Vagina (tissue), 2 donors: ENCODE measurements at regions not wholly inside any gene's neighbourhood (a gene's known extent, or its start where the extent isn't known, plus 50 kb on each side); places are given as distances from the start of the nearest gene placed in this dataset.

ENCODE experiments used
- DNase-seq, 2 donors: peaks; one replicate each; pipeline ENCODE4 v3.0.0-alpha.2; 2017; ENCODE audit errors: extremely low spot score in 2 of 2
- H3K27ac ChIP-seq: fragments of 200-600 bp; sonication (generic); one replicate; pipeline ENCODE4 v1.5.1; 2019
- H3K27me3 ChIP-seq: fragments of 200-600 bp; sonication (generic); one replicate; pipeline ENCODE4 v1.5.1; 2019
- H3K36me3 ChIP-seq, 2 donors: fragments of 200-600 bp; sonication (generic); one replicate each; pipeline ENCODE4 v1.5.1; 2017 to 2019
- H3K4me1 ChIP-seq: fragments of 200-600 bp; sonication (generic); one replicate; pipeline ENCODE4 v1.5.1; 2019
- H3K4me3 ChIP-seq, 2 donors: fragments of 200-600 bp; sonication (generic); 1 replicate in 1 of 2; 2 replicates in 1 of 2; pipeline ENCODE4 v1.5.1; 2016 to 2019
- H3K9me3 ChIP-seq: fragments of 200-600 bp; sonication (generic); one replicate; pipeline ENCODE4 v1.5.1; 2019
- POLR2A ChIP-seq, 2 donors: fragments of 450-650 bp; IDR thresholded peaks; one replicate each; pipeline ENCODE4 v1.6.1; 2017; ENCODE audit warnings: antibody characterized with exemption in 2 of 2, mild to moderate bottlenecking in 2 of 2, moderate library complexity in 2 of 2
- POLR2AphosphoS5 ChIP-seq, 2 donors: sonication (generic); formaldehyde crosslinking; IDR thresholded peaks; one replicate each; pipeline ENCODE4 v1.9.0; 2017; ENCODE audit warnings: antibody characterized with exemption in 2 of 2, mild to moderate bottlenecking in 2 of 2, low read depth in 1 of 2; ENCODE audit not compliant: insufficient read depth in 1 of 2
- intact Hi-C: fragments of 100-400 bp; cut with DNase I; formaldehyde crosslinking; loops from one replicate; pipeline ENCODE4 v1.15.1; 2023
- TF ChIP-seq, protein P1 (sequence below), 3 experiments: fragments of 450-650 bp in 2 of 3; fragments of 200-600 bp in 1 of 3; sonication (generic) in 1 of 3; IDR thresholded peaks; one replicate each; pipeline ENCODE4 v1.5.1; 2017 to 2019; ENCODE audit warnings: antibody characterized with exemption in 3 of 3, mild to moderate bottlenecking in 2 of 3, moderate library complexity in 2 of 3

DNA sequence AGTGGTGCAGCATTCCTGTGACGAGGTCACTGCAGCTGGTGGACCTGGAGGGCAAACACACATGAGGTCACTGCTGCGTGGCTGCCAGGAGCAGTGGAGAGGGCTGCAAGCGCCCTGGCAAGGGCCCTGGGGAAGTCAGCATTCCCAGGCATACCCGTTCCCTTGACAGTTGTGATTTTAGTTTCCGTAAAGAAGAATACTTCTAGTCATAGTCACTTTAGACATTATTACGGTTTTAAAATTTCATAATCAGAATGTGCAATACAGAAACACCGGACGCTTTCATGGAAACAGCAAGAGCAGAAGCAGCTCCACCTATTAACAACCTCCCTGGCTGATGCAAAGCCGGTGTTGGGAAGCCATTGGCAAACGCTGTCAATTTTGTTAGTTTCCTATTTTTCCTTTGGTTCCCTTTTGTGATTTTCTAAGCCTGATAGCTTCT, 129.8 kb downstream of the GADD45G start:
- TF ChIP-seq POLR2A (IDR thresholded peaks at IDR 0.05) (no peak), POLR2AphosphoS5 (IDR thresholded peaks at IDR 0.05; ENCODE audit: insufficient read depth in 1 of 2, low read depth in 1 of 2) (no peak)
- TF ChIP-seq, protein P1, sequence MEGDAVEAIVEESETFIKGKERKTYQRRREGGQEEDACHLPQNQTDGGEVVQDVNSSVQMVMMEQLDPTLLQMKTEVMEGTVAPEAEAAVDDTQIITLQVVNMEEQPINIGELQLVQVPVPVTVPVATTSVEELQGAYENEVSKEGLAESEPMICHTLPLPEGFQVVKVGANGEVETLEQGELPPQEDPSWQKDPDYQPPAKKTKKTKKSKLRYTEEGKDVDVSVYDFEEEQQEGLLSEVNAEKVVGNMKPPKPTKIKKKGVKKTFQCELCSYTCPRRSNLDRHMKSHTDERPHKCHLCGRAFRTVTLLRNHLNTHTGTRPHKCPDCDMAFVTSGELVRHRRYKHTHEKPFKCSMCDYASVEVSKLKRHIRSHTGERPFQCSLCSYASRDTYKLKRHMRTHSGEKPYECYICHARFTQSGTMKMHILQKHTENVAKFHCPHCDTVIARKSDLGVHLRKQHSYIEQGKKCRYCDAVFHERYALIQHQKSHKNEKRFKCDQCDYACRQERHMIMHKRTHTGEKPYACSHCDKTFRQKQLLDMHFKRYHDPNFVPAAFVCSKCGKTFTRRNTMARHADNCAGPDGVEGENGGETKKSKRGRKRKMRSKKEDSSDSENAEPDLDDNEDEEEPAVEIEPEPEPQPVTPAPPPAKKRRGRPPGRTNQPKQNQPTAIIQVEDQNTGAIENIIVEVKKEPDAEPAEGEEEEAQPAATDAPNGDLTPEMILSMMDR (IDR thresholded peaks at IDR 0.05) = no peak
- intact Hi-C loops = no loop called here

DNA sequence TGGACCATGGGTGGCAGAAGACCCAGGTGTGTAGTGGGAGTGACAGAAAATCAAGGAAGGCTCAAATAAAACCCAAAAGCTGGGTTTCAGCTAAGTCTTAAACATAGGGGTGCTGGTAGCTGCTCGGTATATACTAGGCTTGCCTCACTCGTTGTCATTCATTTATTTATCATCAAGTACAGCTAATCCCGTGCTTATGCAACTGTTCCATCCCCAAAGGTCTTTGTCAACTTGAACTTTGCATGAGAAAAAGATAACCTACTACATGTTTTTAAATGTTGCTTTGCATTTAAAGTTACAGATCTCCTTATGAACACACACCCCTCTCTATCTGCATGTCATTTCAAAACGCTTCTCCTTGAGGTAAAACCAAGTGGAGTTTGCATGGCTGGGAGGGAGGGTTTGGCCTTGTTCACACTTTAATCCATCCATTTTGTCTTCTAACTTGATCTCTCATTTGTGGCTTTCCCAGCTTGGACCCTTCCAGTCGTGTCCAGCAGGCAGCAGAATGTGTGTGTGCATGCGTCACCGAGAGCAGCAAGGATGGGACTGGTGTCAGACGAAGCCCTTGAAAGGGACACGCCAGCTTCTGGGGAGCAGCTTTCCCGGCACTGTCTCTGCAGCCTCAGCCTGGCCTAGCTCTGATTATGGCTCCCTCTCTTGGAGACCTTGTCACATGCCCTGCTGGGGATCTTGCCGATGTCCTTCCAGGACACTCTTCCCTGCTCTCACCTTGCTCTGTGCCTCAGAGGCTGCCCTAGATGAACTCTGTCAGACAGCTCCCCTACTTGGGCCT, 133.5 kb downstream of the GADD45G start:
- no peak overlapping the region for H3K27ac ChIP-seq

More for the DNA sequence above, 129.8 kb downstream of the GADD45G start:
- no peak overlapping the region for H3K4me3 ChIP-seq
- H3K27ac ChIP-seq = no peak overlapping the region
- no peak for DNase-seq
- no peaks in the 10 kb centered on the region for H3K36me3 ChIP-seq
- no peaks in the 10 kb centered on the region for H3K9me3 ChIP-seq
- H3K4me1 ChIP-seq = peaks cover 8% of the 10 kb centered on the region
- no peaks in the 10 kb centered on the region for H3K27me3 ChIP-seq

DNA sequence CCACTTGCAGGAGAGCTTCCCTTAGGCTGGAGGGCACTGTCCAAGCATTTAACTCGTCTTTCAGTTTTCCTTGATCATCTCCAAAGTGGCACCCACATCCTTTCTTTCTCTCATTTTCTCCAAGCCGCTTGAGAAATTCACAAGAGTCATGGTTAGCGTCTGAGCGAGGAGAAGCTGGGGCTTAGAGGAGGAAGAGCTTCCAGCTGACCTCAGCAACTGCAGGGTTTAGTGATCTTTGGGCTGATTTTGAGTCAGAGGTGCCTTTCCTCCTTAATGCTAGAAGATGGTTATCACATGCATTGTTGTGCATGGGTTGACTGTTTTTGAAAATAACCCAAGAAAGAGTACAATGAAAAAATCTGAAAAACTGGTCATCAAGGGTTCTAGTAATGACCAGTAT, 134.7 kb downstream of the GADD45G start:
- Histone ChIP-seq H3K27me3 (no peaks in the 10 kb centered on the region), H3K4me1 (no peaks in the 10 kb centered on the region), H3K36me3 (no peaks in the 10 kb centered on the region), H3K4me3 (no peak overlapping the region), H3K27ac (no peak overlapping the region), H3K9me3 (no peaks in the 10 kb centered on the region)
- no peak for DNase-seq
- intact Hi-C loops = no loop called here
- TF ChIP-seq, protein P1 (IDR thresholded peaks at IDR 0.05) = no peak
- no peak for TF ChIP-seq POLR2A (IDR thresholded peaks at IDR 0.05)
- TF ChIP-seq POLR2AphosphoS5 (IDR thresholded peaks at IDR 0.05; ENCODE audit: insufficient read depth in 1 of 2, low read depth in 1 of 2) = no peak

More for the DNA sequence above, 133.5 kb downstream of the GADD45G start:
- no peak overlapping the region for H3K4me3 ChIP-seq
- no peak for DNase-seq
- H3K27me3 ChIP-seq = no peaks in the 10 kb centered on the region
- no peaks in the 10 kb centered on the region for H3K36me3 ChIP-seq
- intact Hi-C loops = no loop called here
- TF ChIP-seq POLR2A (IDR thresholded peaks at IDR 0.05) (no peak), POLR2AphosphoS5 (IDR thresholded peaks at IDR 0.05; ENCODE audit: insufficient read depth in 1 of 2, low read depth in 1 of 2) (no peak)
- TF ChIP-seq, protein P1 (IDR thresholded peaks at IDR 0.05) = no peak
- H3K4me1 ChIP-seq = no peaks in the 10 kb centered on the region
- H3K9me3 ChIP-seq = no peaks in the 10 kb centered on the region

DNA sequence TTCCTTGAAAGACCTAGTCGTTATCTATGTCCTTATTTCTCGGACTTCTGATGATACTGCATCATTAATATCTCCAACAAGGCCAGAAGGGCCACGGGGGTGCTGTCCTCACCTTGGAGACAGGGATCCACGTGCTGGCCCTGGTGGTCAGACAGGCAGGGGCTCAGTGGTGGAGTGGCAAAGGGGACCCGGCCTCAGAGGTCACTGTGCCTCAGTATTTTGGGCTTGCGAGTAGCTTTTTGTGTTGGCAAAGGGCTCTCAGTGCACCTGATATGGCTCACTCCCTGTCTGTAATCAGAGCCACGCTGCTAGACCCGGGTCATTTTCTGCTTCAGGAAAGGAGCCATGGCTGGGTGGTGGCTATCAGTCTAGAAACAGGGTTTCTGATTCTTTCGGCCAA, 135.1 kb downstream of the GADD45G start:
- Histone ChIP-seq H3K4me1 (no peaks in the 10 kb centered on the region), H3K27ac (no peak overlapping the region), H3K4me3 (no peak overlapping the region), H3K27me3 (no peaks in the 10 kb centered on the region), H3K9me3 (no peaks in the 10 kb centered on the region), H3K36me3 (no peaks in the 10 kb centered on the region)
- intact Hi-C loops = no loop called here
- DNase-seq = no peak
- TF ChIP-seq, protein P1 (IDR thresholded peaks at IDR 0.05) = no peak
- no peak for TF ChIP-seq POLR2A (IDR thresholded peaks at IDR 0.05)
- no peak for TF ChIP-seq POLR2AphosphoS5 (IDR thresholded peaks at IDR 0.05; ENCODE audit: insufficient read depth in 1 of 2, low read depth in 1 of 2)

DNA sequence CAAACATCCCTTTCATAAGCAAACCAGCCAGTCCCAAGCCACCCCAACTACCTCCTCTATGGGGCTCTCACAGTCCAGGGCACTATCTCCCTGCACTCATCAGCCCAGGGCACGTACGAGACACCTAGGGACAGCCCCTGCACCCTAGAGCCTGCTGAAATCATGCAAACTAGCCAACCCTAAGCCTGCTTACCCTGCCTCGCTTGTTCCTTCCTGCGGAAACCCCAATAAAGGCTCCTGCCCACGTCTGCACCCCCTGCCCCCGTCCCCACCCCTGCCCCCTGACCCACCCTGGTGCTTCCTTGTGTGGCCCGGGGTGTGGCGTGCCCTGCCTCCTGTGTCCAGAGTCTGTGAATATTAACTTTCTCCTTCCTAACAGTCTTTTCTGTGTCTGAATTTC, 135.9 kb downstream of the GADD45G start:
- no peaks in the 10 kb centered on the region for H3K27me3 ChIP-seq
- no peak for TF ChIP-seq POLR2AphosphoS5 (IDR thresholded peaks at IDR 0.05; ENCODE audit: insufficient read depth in 1 of 2, low read depth in 1 of 2)
- TF ChIP-seq, protein P1 (IDR thresholded peaks at IDR 0.05) = no peak
- no peak for TF ChIP-seq POLR2A (IDR thresholded peaks at IDR 0.05)
- no peak for DNase-seq
- no peak overlapping the region for H3K4me3 ChIP-seq
- H3K27ac ChIP-seq = no peak overlapping the region
- no peaks in the 10 kb centered on the region for H3K36me3 ChIP-seq
- H3K9me3 ChIP-seq = no peaks in the 10 kb centered on the region
- intact Hi-C loops = no loop called here
- no peaks in the 10 kb centered on the region for H3K4me1 ChIP-seq
